ENCODE measurements at regions not wholly inside any gene's neighbourhood (a gene's known extent, or its start where the extent isn't known, plus 50 kb on each side); places are given as distances from the start of the nearest gene placed in this dataset.
"Not testable (repeated sequence)": the region's sequence is repeated elsewhere in the genome, so short reads cannot be mapped to it uniquely, and the experiment has no call there.

DNA sequence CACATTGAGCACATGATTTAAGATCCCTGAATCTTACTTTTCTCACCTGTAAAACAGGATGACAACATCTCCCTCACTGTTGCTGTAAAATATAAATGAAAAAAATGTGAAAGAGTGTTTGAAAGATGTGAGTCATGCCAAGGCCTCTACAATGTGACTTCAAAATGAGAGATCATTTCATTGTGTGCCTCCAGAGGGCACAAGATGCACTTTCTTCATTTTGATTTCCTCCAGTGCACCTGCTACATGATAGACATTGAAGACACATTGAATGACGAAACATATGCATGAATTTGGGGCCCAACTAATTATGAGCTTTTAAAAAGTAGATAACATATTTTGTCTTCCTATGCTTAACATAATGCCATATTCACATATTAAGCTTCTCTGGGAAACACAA lies 170.3 kb downstream of the MOBP start:
- Mint-ChIP-seq H3K36me3 (ENCODE audit: low read depth) (no peaks in the 10 kb centered on the region), H3K27me3 (no peaks in the 10 kb centered on the region), H3K27ac (no peak overlapping the region), H3K4me3 (no peak overlapping the region), H3K9me3 (no peaks in the 10 kb centered on the region), H3K4me1 (ENCODE audit: low read depth) (peaks cover 26% of the 10 kb centered on the region)
- intact Hi-C loops (cut with micrococcal nuclease) = no loop called here

- intact Hi-C loops (cut with micrococcal nuclease) = no loop called here
These were observed 170.8 kb downstream of the MOBP start for GRCh38 chr3:39638301-39638700.

GRCh38 chr3:39639344-39640236 lies 169.8 kb upstream of the MYRIP start:
- no peak overlapping the region for H3K4me3 Mint-ChIP-seq
- H3K36me3 Mint-ChIP-seq (ENCODE audit: low read depth) = no peaks in the 10 kb centered on the region
- intact Hi-C loops (cut with micrococcal nuclease) = no loop called here
- H3K27me3 Mint-ChIP-seq = no peaks in the 10 kb centered on the region
- H3K27ac Mint-ChIP-seq = peak overlapping the region; percentile 82
- H3K4me1 Mint-ChIP-seq (ENCODE audit: low read depth) = peaks cover 35% of the 10 kb centered on the region
- H3K9me3 Mint-ChIP-seq = no peaks in the 10 kb centered on the region

More at GRCh38 chr3:39638301-39638700, 170.8 kb downstream of the MOBP start:
- Mint-ChIP-seq H3K27me3 (no peaks in the 10 kb centered on the region), H3K27ac (no peak overlapping the region), H3K4me1 (ENCODE audit: low read depth) (peaks cover 26% of the 10 kb centered on the region), H3K4me3 (no peak overlapping the region), H3K9me3 (no peaks in the 10 kb centered on the region), H3K36me3 (ENCODE audit: low read depth) (no peaks in the 10 kb centered on the region)

DNA sequence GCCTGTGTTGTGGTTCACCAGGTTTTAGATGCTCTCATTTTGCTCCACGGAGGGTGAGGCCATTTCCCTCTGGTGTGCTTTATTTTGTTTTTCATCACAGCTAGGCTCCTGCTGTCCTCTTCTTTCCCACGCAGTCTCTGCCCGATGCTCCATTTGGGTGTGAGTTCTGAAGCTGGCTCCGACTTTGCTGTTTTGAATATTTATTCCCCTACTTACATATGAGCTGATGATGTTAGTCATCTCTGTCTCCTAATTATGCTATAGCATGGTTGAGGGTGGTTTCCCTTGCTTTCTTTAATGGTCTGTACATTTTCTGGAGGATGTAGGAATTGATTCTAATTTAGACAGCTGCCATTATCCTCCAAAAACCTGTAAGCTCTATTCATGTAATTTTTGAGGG lies 168.1 kb upstream of the MYRIP start:
- H3K27me3 Mint-ChIP-seq = no peaks in the 10 kb centered on the region
- intact Hi-C loops (cut with micrococcal nuclease) = no loop called here
- H3K9me3 Mint-ChIP-seq = no peaks in the 10 kb centered on the region
- H3K27ac Mint-ChIP-seq = no peak overlapping the region
- no peak overlapping the region for H3K4me3 Mint-ChIP-seq
- H3K36me3 Mint-ChIP-seq (ENCODE audit: low read depth) = no peaks in the 10 kb centered on the region
- peaks cover 35% of the 10 kb centered on the region for H3K4me1 Mint-ChIP-seq (ENCODE audit: low read depth)

DNA sequence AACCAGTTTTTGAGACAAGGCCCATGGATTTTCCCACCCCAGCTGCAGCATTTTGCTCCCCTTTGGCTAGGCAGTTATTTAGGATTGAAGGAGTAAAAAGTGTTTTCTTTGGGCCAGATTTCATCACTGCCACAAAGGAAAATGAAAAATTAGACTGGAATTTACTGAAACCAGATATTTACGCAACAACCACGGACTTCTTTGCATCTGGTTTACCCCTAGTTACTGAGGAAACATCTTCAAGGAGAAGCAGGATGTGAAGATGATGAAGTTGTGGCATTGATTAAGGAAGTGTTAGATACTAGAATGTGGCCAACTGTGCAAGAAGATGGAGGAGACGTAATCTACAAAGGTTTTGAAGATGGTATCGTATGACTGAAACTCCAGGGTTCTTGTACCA lies 165.2 kb upstream of the MYRIP start:
- no peak overlapping the region for H3K27ac Mint-ChIP-seq
- H3K9me3 Mint-ChIP-seq = no peaks in the 10 kb centered on the region
- H3K27me3 Mint-ChIP-seq = no peaks in the 10 kb centered on the region
- no peak overlapping the region for H3K4me3 Mint-ChIP-seq
- intact Hi-C loops (cut with micrococcal nuclease) = no loop called here
- H3K36me3 Mint-ChIP-seq (ENCODE audit: low read depth) = no peaks in the 10 kb centered on the region
- peaks cover 27% of the 10 kb centered on the region for H3K4me1 Mint-ChIP-seq (ENCODE audit: low read depth)

DNA sequence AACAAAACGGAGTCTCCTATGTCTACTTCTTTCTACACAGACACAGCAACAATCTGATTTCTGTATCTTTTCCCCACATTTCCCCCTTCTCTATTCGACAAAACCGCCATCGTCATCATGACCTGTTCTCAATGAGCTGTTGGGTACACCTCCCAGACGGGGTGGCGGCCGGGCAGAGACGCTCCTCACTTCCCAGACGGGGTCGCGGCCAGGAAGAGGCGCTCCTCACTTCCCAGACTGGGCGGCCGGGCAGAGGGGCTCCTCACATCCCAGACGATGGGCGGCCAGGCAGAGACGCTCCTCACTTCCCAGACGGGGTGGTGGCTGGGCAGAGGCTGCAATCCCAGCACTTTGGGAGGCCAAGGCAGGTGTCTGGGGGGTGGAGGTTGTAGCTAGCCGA lies 158.2 kb upstream of the MYRIP start:
- H3K4me1 Mint-ChIP-seq (ENCODE audit: low read depth); H3K27me3 Mint-ChIP-seq; H3K4me3 Mint-ChIP-seq; H3K27ac Mint-ChIP-seq; H3K9me3 Mint-ChIP-seq; H3K36me3 Mint-ChIP-seq (ENCODE audit: low read depth); intact Hi-C loops (cut with micrococcal nuclease): not testable (repeated sequence)

- H3K9me3 Mint-ChIP-seq = no peaks in the 10 kb centered on the region
- no peaks in the 10 kb centered on the region for H3K27me3 Mint-ChIP-seq
- H3K27ac Mint-ChIP-seq = no peak overlapping the region
- H3K4me3 Mint-ChIP-seq = no peak overlapping the region
- intact Hi-C loops (cut with micrococcal nuclease) = no loop called here
- no peaks in the 10 kb centered on the region for H3K36me3 Mint-ChIP-seq (ENCODE audit: low read depth)
- H3K4me1 Mint-ChIP-seq (ENCODE audit: low read depth) = no peaks in the 10 kb centered on the region
These were observed 157.2 kb upstream of the MYRIP start for GRCh38 chr3:39651993-39652739.

DNA sequence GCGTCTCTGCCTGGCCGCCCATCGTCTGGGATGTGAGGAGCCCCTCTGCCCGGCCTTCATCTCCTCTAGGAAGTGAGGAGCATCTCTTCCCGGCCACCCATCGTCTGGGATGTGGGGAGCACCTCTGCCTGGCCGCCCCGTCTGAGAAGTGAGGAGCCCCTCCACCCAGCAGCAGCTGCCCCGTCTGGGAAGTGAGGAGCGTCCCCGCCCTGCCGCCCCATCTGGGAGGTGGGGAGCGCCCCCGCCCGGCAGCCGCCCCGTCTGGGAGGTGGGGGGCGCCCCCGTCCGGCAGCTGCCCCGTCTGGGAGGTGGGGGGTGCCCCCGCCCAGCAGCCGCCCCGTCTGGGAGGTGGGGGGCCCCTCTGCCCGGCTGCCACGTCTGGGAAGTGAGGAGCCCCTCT lies 153.7 kb upstream of the MYRIP start:
- H3K4me3 Mint-ChIP-seq; H3K4me1 Mint-ChIP-seq (ENCODE audit: low read depth); intact Hi-C loops (cut with micrococcal nuclease); H3K9me3 Mint-ChIP-seq; H3K27ac Mint-ChIP-seq; H3K36me3 Mint-ChIP-seq (ENCODE audit: low read depth); H3K27me3 Mint-ChIP-seq: not testable (repeated sequence)

DNA sequence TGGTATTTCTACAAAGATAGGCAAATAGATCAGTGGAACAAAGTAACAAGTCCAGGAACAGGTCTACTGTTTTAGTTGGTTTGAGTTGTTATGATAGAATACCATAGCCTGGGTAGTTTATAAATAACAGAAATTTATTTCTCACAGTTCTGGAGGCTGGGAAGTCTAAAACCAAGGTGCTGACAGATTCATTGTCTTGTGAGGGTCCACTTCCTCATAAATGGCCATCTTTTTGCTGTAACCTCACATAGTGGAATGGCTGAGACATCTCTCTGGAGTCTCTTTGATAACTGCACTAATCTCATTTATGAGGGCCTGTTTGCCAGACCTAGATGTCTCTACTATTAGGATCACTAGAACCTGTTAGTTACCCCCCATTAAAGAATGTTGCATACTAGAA lies 152.3 kb upstream of the MYRIP start:
- Mint-ChIP-seq H3K4me3 (no peak overlapping the region), H3K9me3 (no peaks in the 10 kb centered on the region), H3K27me3 (no peaks in the 10 kb centered on the region), H3K27ac (no peak overlapping the region), H3K4me1 (ENCODE audit: low read depth) (peaks cover 5% of the 10 kb centered on the region), H3K36me3 (ENCODE audit: low read depth) (no peaks in the 10 kb centered on the region)
- intact Hi-C loops (cut with micrococcal nuclease) = no loop called here

GRCh38 chr3:39657775-39658174 lies 151.6 kb upstream of the MYRIP start:
- peaks cover 5% of the 10 kb centered on the region for H3K4me1 Mint-ChIP-seq (ENCODE audit: low read depth)
- no peaks in the 10 kb centered on the region for H3K9me3 Mint-ChIP-seq
- no peaks in the 10 kb centered on the region for H3K27me3 Mint-ChIP-seq
- no peaks in the 10 kb centered on the region for H3K36me3 Mint-ChIP-seq (ENCODE audit: low read depth)
- no peak overlapping the region for H3K27ac Mint-ChIP-seq
- no peak overlapping the region for H3K4me3 Mint-ChIP-seq
- intact Hi-C loops (cut with micrococcal nuclease) = no loop called here

- intact Hi-C loops (cut with micrococcal nuclease) = no loop called here
- Mint-ChIP-seq H3K4me3 (no peak overlapping the region), H3K27me3 (peaks cover 3% of the 10 kb centered on the region), H3K9me3 (no peaks in the 10 kb centered on the region), H3K4me1 (ENCODE audit: low read depth) (no peaks in the 10 kb centered on the region), H3K36me3 (ENCODE audit: low read depth) (no peaks in the 10 kb centered on the region), H3K27ac (no peak overlapping the region)
These were observed 144.5 kb upstream of the MYRIP start for GRCh38 chr3:39664931-39665330.

GRCh38 chr3:39665441-39665840 lies 144.0 kb upstream of the MYRIP start:
- intact Hi-C loops (cut with micrococcal nuclease) = no loop called here
- Mint-ChIP-seq H3K9me3 (no peaks in the 10 kb centered on the region), H3K27me3 (peaks cover 3% of the 10 kb centered on the region), H3K4me3 (no peak overlapping the region), H3K27ac (no peak overlapping the region), H3K36me3 (ENCODE audit: low read depth) (no peaks in the 10 kb centered on the region), H3K4me1 (ENCODE audit: low read depth) (no peaks in the 10 kb centered on the region)

- Mint-ChIP-seq H3K4me1 (ENCODE audit: low read depth) (peaks cover 5% of the 10 kb centered on the region), H3K4me3 (no peak overlapping the region), H3K27ac (no peak overlapping the region), H3K36me3 (ENCODE audit: low read depth) (no peaks in the 10 kb centered on the region), H3K27me3 (peaks cover 3% of the 10 kb centered on the region), H3K9me3 (no peaks in the 10 kb centered on the region)
- intact Hi-C loops (cut with micrococcal nuclease) = no loop called here
These were observed 141.0 kb upstream of the MYRIP start for GRCh38 chr3:39668420-39668819.

DNA sequence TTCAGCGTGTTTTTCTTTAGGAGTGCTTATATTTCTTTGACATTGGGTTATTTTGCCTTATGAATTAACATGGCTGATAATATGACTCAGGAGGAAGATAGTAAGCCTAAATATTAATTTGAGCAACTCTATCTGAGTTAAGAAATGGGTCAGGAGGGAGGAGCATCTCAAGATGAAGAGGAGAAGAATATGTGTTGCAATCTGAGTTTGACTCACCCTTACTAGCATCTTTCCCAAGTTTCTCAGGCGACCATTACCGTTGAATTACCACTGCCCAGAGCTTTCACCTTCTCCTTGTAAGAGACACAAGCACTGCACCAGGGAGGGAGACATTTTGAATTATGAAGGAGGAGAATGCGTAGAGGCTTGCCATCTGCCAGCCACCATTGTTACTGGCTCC lies 138.3 kb upstream of the MYRIP start:
- Mint-ChIP-seq H3K4me1 (ENCODE audit: low read depth) (peaks cover 5% of the 10 kb centered on the region), H3K36me3 (ENCODE audit: low read depth) (no peaks in the 10 kb centered on the region), H3K4me3 (no peak overlapping the region), H3K27me3 (peaks cover 3% of the 10 kb centered on the region), H3K9me3 (no peaks in the 10 kb centered on the region), H3K27ac (no peak overlapping the region)
- intact Hi-C loops (cut with micrococcal nuclease) = no loop called here
